ENCODE measurements at regions not wholly inside any gene's neighbourhood (a gene's known extent, or its start where the extent isn't known, plus 50 kb on each side); places are given as distances from the start of the nearest gene placed in this dataset.

GRCh38 chr14:96975116-96975515 lies 177.9 kb downstream of the VRK1 start:
- no peak for TF ChIP-seq CTCF (IDR thresholded peaks at IDR 0.05)
- intact Hi-C loops (cut with DNase I), result no loop called here
- no peaks in the 10 kb centered on the region for H3K27me3 ChIP-seq (ENCODE audit: insufficient read depth in 3 of 3, low read length in 2 of 3)
- no peak for ATAC-seq
- H3K9me3 ChIP-seq, result peaks cover 24% of the 10 kb centered on the region
- no peaks in the 10 kb centered on the region for H3K36me3 ChIP-seq (ENCODE audit: insufficient read depth in 1 of 2, low read depth in 1 of 2)
- no peak overlapping the region for H3K27ac ChIP-seq
- no peak overlapping the region for H3K4me3 ChIP-seq
- WGBS, 3 donors, result 97% methylated on average over 1 of the region's 1 CpG
- no peak for DNase-seq
- H3K4me1 ChIP-seq, result no peaks in the 10 kb centered on the region

- Histone ChIP-seq H3K27me3 (ENCODE audit: insufficient read depth in 3 of 3, low read length in 2 of 3) (peaks cover 0 to 2% (median 0%) of the 10 kb centered on the region in 3 donors), H3K27ac (no peak overlapping the region), H3K4me3 (no peak overlapping the region), H3K36me3 (ENCODE audit: insufficient read depth in 1 of 2, low read depth in 1 of 2) (no peaks in the 10 kb centered on the region), H3K4me1 (no peaks in the 10 kb centered on the region), H3K9me3 (peaks cover 17% of the 10 kb centered on the region)
- DNase-seq, result no peak
- intact Hi-C loops (cut with DNase I), result no loop called here
- no peak for ATAC-seq
- TF ChIP-seq CTCF (IDR thresholded peaks at IDR 0.05), result no peak
- 49 to 59% (median 49%) methylated on average over 4 of the region's 4 CpGs for WGBS, 3 donors
Measured at GRCh38 chr14:96978525-96979272, 181.5 kb downstream of the VRK1 start.

- peaks cover 0 to 2% (median 0%) of the 10 kb centered on the region in 3 donors for H3K27me3 ChIP-seq (ENCODE audit: insufficient read depth in 3 of 3, low read length in 2 of 3)
- 15 to 23% (median 22%) methylated on average over 12 of the region's 12 CpGs for WGBS, 3 donors
- no peak for ATAC-seq
Measured at GRCh38 chr14:96979611-96980074, 182.5 kb downstream of the VRK1 start.

GRCh38 chr14:96980835-96981234 lies 183.7 kb downstream of the VRK1 start:
- Histone ChIP-seq H3K9me3 (no peaks in the 10 kb centered on the region), H3K27ac (no peak overlapping the region), H3K27me3 (ENCODE audit: insufficient read depth in 3 of 3, low read length in 2 of 3) (peaks cover 0 to 2% (median 0%) of the 10 kb centered on the region in 3 donors), H3K4me3 (no peak overlapping the region), H3K36me3 (ENCODE audit: insufficient read depth in 1 of 2, low read depth in 1 of 2) (no peaks in the 10 kb centered on the region), H3K4me1 (no peaks in the 10 kb centered on the region)
- ATAC-seq (no peak), DNase-seq (no peak)
- WGBS, 3 donors, result 71 to 89% (median 84%) methylated on average over 4 of the region's 4 CpGs
- intact Hi-C loops (cut with DNase I), result no loop called here
- TF ChIP-seq CTCF (IDR thresholded peaks at IDR 0.05), result no peak

More at GRCh38 chr14:96979611-96980074, 182.5 kb downstream of the VRK1 start:
- no peak for DNase-seq
- Histone ChIP-seq H3K4me1 (no peaks in the 10 kb centered on the region), H3K4me3 (no peak overlapping the region), H3K9me3 (peaks cover 9% of the 10 kb centered on the region), H3K36me3 (ENCODE audit: insufficient read depth in 1 of 2, low read depth in 1 of 2) (no peaks in the 10 kb centered on the region), H3K27ac (no peak overlapping the region)
- intact Hi-C loops (cut with DNase I), result no loop called here
- no peak for TF ChIP-seq CTCF (IDR thresholded peaks at IDR 0.05)

All from psoas muscle (tissue), 7 donors.